ENCODE measurements at regions not wholly inside any gene's neighbourhood (a gene's known extent, or its start where the extent isn't known, plus 50 kb on each side); places are given as distances from the start of the nearest gene placed in this dataset.

GRCh38 chr13:106241974-106242953 lies 293.2 kb downstream of the EFNB2 start:
- H3K9me3 ChIP-seq = no peaks in the 10 kb centered on the region
- no peaks in the 10 kb centered on the region for H3K36me3 ChIP-seq (ENCODE audit: low read depth)
- ATAC-seq (no peak), DNase-seq (no peak)
- H3K4me3 ChIP-seq = no peak overlapping the region
- TF ChIP-seq CTCF (IDR thresholded peaks at IDR 0.05) = no peak
- no peaks in the 10 kb centered on the region for H3K4me1 ChIP-seq (ENCODE audit: low read depth)
- intact Hi-C loops (cut with DNase I, micrococcal nuclease) = no loop called here

- Histone ChIP-seq H3K36me3 (ENCODE audit: low read depth) (no peaks in the 10 kb centered on the region), H3K4me1 (ENCODE audit: low read depth) (no peaks in the 10 kb centered on the region), H3K9me3 (no peaks in the 10 kb centered on the region), H3K4me3 (no peak overlapping the region)
- ATAC-seq = no peak
- DNase-seq = no peak
- intact Hi-C loops (cut with DNase I, micrococcal nuclease) = no loop called here
- no peak for TF ChIP-seq CTCF (IDR thresholded peaks at IDR 0.05)
Observed at GRCh38 chr13:106238690-106239089, 296.8 kb downstream of the EFNB2 start.

DNA sequence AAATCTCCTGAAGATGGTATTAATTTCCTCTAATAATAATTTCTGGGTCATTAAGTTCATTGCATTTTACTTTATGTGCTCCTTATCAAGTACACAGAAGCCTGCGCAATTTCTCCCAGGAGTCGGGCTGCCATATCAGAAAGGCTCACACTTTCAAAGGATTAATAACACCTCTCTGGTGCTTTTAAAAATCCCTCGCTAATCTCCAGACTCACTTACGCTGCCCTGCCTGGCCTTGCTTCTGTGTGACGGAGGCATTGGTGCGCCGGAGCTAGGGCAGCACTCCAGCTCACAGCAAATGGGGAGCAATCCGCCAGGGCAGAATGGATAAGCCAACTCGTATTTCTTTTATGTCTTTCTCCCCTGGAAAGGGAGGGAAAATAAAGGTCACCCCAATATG lies 300.8 kb downstream of the EFNB2 start:
- DNase-seq = no peak
- Histone ChIP-seq H3K9me3 (no peaks in the 10 kb centered on the region), H3K4me3 (no peak overlapping the region), H3K36me3 (ENCODE audit: low read depth) (no peaks in the 10 kb centered on the region), H3K4me1 (ENCODE audit: low read depth) (no peaks in the 10 kb centered on the region)
- no peak for ATAC-seq
- intact Hi-C loops (cut with DNase I, micrococcal nuclease) = no loop called here
- TF ChIP-seq CTCF (IDR thresholded peaks at IDR 0.05) = no peak

DNA sequence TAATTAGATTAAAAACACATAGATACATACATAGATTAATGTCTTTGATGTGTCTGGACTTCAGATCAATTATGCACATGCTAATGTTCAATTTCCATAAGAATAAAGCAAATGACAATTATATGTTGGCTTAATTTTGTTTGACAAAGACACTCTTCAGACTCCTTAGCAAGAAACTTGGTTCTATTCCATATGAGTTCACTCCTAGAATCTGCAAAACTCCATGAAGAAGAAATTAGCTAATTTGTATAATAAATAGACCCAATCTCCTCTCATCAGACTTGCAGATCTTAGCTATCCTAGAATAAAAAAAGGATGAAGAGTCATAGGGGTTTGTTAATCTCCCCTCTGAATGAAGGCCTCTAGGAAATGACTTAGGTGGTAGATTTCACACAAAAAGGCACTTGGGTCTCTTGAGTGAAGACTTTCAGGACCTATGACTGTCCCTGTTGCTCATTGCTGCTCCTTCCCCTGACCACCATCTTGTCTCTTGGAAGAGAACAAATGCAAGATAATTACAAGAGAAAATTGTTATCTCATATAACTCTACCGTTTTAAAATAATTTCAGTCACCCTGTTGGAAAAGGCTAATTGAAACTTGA lies 302.2 kb downstream of the EFNB2 start:
- ATAC-seq (no peak), DNase-seq (no peak)
- no peaks in the 10 kb centered on the region for H3K36me3 ChIP-seq (ENCODE audit: low read depth)
- TF ChIP-seq CTCF (IDR thresholded peaks at IDR 0.05) = no peak
- no peak overlapping the region for H3K4me3 ChIP-seq
- no peaks in the 10 kb centered on the region for H3K4me1 ChIP-seq (ENCODE audit: low read depth)
- intact Hi-C loops (cut with DNase I, micrococcal nuclease) = no loop called here
- H3K9me3 ChIP-seq = no peaks in the 10 kb centered on the region

DNA sequence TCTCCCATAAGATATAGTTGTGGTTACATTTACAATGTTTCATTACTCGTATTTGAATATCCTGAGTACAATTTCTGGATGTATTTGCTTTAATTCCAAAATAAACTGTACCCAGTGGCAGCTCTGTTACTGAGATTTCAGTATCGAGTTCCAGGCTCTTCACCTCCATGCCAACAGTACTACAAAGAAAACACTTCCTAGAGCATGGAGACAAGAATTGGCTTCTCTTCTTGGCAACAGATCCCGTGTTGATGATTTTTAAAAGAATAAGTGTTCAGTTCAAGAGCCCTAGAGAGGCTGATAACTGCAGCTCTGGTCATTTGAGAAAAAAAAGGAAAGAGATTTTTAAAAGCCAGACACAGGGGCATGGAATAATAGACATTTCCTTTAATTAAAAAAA lies 302.8 kb downstream of the EFNB2 start:
- DNase-seq (no peak), ATAC-seq (no peak)
- intact Hi-C loops (cut with DNase I, micrococcal nuclease) = no loop called here

More for the DNA sequence above, 302.8 kb downstream of the EFNB2 start:
- no peaks in the 10 kb centered on the region for H3K4me1 ChIP-seq (ENCODE audit: low read depth)
- TF ChIP-seq CTCF (IDR thresholded peaks at IDR 0.05) = no peak
- no peaks in the 10 kb centered on the region for H3K36me3 ChIP-seq (ENCODE audit: low read depth)
- H3K9me3 ChIP-seq = no peaks in the 10 kb centered on the region
- no peak overlapping the region for H3K4me3 ChIP-seq
